ENCODE measurements at regions not wholly inside any gene's neighbourhood (a gene's known extent, or its start where the extent isn't known, plus 50 kb on each side); places are given as distances from the start of the nearest gene placed in this dataset.

- H3K4me3 ChIP-seq (ENCODE audit: low read depth, low read length): no peak overlapping the region
- no peak for TF ChIP-seq CTCF (conservative IDR thresholded peaks at IDR 0.05; ENCODE audit: low read depth, low read length)
- no peak for DNase-seq (ENCODE audit: low read depth)
Observed at GRCh38 chr3:102078854-102079808, 229.8 kb downstream of the NFKBIZ start.

- TF ChIP-seq CTCF (conservative IDR thresholded peaks at IDR 0.05; ENCODE audit: low read depth, low read length): no peak
- no peak for DNase-seq (ENCODE audit: low read depth)
- no peak overlapping the region for H3K4me3 ChIP-seq (ENCODE audit: low read depth, low read length)
Observed at GRCh38 chr3:102079809-102080197, 230.5 kb downstream of the NFKBIZ start.

GRCh38 chr3:102081572-102082289, 232.4 kb downstream of the NFKBIZ start:
- DNase-seq (ENCODE audit: low read depth): no peak
- H3K4me3 ChIP-seq (ENCODE audit: low read depth, low read length): no peak overlapping the region
- no peak for TF ChIP-seq CTCF (conservative IDR thresholded peaks at IDR 0.05; ENCODE audit: low read depth, low read length)

GRCh38 chr3:102083473-102083872, 234.2 kb downstream of the NFKBIZ start:
- DNase-seq (ENCODE audit: low read depth): no peak
- no peak for TF ChIP-seq CTCF (conservative IDR thresholded peaks at IDR 0.05; ENCODE audit: low read depth, low read length)
- H3K4me3 ChIP-seq (ENCODE audit: low read depth, low read length): no peak overlapping the region

GRCh38 chr3:102084006-102084405, 234.7 kb downstream of the NFKBIZ start:
- H3K4me3 ChIP-seq (ENCODE audit: low read depth, low read length): no peak overlapping the region
- peak; percentile 53 for DNase-seq (ENCODE audit: low read depth)
- TF ChIP-seq CTCF (conservative IDR thresholded peaks at IDR 0.05; ENCODE audit: low read depth, low read length): no peak

GRCh38 chr3:102084704-102085103, 235.4 kb downstream of the NFKBIZ start:
- TF ChIP-seq CTCF (conservative IDR thresholded peaks at IDR 0.05; ENCODE audit: low read depth, low read length): no peak

More at GRCh38 chr3:102084704-102085103, 235.4 kb downstream of the NFKBIZ start:
- DNase-seq (ENCODE audit: low read depth): no peak
- no peak overlapping the region for H3K4me3 ChIP-seq (ENCODE audit: low read depth, low read length)
